GM18870 (cell line): ENCODE measurements at regions not wholly inside any gene's neighbourhood (a gene's known extent, or its start where the extent isn't known, plus 50 kb on each side); places are given as distances from the start of the nearest gene placed in this dataset.

ENCODE experiments used
- ATAC-seq: cut with Tn5 transposase; IDR thresholded peaks from one replicate; pipeline ENCODE4 v1.9.1; 2021; ENCODE audit warnings: moderate library complexity; ENCODE audit not compliant: unreplicated experiment

DNA sequence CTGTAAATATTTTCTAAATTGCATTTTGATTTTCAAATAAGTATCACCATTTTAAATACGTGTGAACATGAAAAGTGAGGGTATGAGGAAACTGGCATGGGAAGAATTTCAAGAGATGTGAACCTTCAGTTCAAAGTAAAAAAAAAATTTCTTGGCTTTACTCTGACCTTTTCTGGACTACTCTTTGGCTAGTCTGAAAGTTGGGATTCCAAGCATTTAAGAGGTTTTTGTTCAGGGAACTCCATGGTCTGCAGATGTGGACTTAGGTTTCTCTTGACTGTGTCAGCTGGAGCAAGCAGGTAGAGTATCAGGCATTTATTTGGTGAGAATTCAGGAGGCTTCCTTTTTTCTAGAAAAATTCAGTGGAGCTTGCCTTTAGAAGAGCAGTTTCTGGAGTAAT lies 311.6 kb downstream of the LRIG3 start:
- ATAC-seq: no peak

DNA sequence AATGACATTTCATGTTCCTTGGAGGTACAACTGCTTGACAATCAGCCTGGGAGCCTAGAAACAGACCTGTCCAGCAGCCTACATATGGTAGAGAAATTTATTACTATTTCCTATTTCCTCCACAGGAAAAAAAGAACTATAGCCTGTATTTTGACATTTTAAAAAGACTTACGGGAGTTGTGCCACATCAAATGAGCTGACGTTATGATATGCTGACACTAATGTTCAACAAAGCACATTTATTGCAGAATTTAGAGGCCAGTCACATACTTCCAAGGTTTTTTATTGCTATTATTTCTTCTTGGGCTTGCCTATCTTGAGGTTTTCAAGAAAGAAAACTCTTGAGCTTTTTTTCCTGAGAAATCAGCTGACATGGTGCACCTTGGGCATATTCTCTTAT lies 305.3 kb downstream of the LRIG3 start:
- no peak for ATAC-seq

- ATAC-seq: no peak
Measured at GRCh38 chr12:58615576-58615975, 304.7 kb downstream of the LRIG3 start.

GRCh38 chr12:58616618-58617017 lies 303.7 kb downstream of the LRIG3 start:
- no peak for ATAC-seq

GRCh38 chr12:58621126-58621525 lies 299.2 kb downstream of the LRIG3 start:
- no peak for ATAC-seq

GRCh38 chr12:58629376-58629775 lies 290.9 kb downstream of the LRIG3 start:
- no peak for ATAC-seq

- ATAC-seq: no peak
Measured at GRCh38 chr12:58633479-58633878, 286.8 kb downstream of the LRIG3 start.

DNA sequence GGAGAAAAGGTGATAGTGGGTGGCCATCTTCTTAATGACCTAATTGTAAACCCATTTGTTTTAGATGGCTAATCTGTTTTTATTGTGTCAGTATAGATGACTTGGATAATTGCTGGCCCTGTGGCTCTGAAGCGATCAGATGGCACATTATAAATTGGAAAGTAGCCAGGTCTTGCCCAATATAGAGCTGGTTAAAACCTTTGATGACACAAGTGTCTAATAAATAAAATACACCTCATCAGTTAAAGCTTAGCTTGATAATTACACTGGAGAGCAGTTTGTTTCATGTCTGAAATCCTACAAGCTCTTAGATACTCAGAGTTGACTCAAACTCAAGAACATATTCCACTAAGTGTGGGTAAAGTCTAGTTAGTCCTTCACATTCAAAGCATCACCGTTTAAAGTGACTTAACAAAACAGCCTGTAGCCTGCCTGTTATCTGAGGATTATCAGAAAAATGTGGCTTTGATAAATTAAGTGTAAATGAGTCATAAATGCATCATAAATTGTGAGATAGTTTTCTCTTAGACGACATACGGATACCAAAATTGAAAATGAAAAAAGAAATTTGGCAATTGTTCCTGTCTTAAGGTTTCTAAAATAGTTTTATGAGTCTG lies 280.9 kb downstream of the LRIG3 start:
- ATAC-seq: no peak

- ATAC-seq: no peak
Measured at GRCh38 chr12:58640314-58640713, 280.0 kb downstream of the LRIG3 start.

- no peak for ATAC-seq
Measured at GRCh38 chr12:58645946-58646345, 274.4 kb downstream of the LRIG3 start.

- ATAC-seq: no peak
Measured at GRCh38 chr12:58647495-58647894, 272.8 kb downstream of the LRIG3 start.

- ATAC-seq: no peak
Measured at GRCh38 chr12:58648176-58648575, 272.1 kb downstream of the LRIG3 start.

- ATAC-seq: no peak
Measured at GRCh38 chr12:58651850-58652249, 268.5 kb downstream of the LRIG3 start.

GRCh38 chr12:58654021-58654420 lies 266.3 kb downstream of the LRIG3 start:
- no peak for ATAC-seq

- ATAC-seq: no peak
Measured at GRCh38 chr12:58655375-58655774, 264.9 kb downstream of the LRIG3 start.

DNA sequence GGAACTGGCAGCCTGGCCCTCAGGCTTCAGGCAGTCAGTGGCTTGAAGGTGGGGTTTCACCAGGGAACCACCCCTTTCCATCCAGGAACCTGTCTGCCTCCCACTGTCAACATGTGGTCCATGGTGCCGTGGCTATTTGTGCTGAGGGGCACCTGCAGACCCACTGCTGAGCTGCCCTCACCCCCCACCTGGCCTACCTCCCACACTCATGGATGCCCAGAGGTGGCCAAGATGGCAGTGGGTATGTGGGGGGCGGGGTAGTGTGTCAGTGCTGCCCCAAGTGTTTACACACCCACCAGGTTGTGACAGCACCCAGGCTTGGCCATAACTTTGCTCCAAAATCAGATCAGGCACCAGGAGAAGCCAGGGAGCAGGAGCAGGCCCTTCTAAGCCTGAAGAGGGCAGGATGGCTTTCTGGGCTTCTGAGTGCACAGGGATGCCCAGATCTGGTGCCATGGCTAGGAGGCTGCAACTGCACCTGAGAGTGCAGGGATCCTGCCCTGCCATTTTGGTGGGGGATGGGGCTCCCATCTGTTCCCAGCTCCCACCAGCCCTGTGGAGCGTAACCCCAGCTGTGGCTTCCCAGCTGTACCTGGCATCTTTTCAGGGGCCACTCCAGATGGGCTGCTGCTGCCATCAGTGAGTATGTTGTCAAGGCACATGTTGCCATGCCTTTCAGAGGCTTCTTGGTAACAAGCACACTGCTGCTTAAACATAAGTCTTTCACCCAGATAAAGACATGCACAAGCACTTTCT lies 263.9 kb downstream of the LRIG3 start:
- ATAC-seq: no peak

DNA sequence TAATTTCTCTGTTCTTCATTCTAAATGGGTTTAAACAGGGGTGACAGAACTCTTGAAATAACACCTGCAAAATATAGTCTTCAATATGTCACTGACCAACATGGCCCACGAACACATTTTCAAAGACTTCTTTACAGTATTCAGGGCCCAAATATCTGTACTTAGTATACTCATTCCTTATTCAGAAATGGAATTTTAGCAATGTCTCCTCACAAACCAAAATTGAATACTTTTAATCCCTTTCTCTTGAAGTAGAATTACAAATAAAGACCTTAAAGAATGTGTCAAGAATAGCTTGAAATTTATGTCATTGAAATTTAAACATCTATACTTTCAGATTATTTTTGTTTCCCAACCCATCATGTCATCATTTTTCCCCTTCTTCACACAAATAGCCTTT lies 263.1 kb downstream of the LRIG3 start:
- ATAC-seq: no peak

DNA sequence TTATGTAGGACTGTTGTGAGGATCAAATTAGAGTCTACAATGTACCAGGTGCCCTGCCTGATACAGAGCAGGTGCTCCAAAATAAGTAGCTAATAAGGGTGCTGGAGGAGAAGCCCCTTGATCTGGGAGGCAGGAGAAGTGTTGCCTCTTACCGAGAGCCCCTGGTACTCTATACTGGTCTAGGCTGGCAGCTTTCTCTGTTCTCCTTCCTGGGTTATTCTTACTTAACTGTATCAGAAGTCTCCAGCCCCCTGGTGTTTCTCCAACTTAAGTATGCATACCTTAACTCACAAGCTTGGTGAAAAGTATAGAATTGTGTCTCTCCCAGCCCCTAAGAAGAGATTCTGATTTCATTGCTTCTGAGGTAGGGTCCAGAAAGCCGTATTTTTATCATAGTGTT lies 254.9 kb downstream of the LRIG3 start:
- ATAC-seq: no peak

DNA sequence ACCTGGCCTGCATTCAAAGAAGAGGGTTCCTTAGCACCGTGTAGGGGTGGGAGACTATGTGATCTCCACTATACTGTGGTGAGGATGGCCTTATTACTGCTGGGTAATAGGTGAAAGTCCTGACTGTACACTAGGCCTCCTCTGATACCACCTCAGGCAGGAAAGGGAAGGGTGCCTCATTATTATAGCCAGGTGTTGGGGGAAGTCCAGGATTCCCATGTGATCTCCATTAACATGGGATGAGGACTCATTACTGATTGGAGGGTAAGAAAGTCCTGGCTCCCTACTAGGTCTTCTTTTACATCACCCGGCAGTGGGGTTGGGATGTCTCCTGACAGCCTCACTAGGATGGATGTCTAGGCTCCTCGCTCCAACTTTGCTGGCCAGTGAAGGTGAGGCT lies 252.1 kb downstream of the LRIG3 start:
- no peak for ATAC-seq

DNA sequence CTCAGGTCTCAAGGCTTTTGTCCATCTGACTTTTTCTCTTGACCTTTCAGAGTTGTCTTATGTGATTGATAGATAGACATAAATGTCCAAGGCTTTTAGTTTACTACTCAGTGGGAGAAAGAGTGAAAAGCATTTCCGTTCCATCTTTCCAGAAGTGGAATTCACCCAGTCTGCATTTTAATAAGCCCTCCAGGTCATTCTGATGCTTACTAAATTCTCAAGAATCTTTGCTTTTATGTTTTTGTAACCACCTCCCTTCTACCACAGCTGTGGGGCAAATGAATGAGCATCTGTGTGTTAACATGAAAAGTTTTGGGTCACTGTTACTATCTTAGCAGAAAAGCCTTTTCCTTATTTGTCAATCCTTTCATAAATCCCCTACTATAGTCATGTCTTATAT lies 251.4 kb downstream of the LRIG3 start:
- ATAC-seq: no peak

GRCh38 chr12:58670623-58671022 lies 249.7 kb downstream of the LRIG3 start:
- no peak for ATAC-seq

DNA sequence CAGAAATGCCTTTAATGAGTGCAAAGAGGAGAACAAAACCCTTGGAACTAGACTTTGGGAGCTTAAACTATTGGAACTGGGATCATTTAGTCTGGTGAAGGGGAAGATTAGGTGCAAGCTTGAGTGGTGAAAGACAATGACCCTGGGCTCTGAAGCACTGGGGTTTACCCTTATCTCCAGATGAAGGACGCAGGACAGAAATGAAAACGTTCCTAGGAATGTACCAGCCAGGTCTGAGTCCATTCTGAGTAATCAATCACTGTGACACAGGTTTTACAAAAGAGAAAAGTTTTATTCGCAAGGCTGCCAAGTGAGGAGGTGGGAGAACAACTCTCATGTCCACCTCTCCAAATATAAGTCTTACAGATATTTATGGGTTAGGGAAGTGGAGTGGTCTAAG lies 249.1 kb downstream of the LRIG3 start:
- no peak for ATAC-seq

DNA sequence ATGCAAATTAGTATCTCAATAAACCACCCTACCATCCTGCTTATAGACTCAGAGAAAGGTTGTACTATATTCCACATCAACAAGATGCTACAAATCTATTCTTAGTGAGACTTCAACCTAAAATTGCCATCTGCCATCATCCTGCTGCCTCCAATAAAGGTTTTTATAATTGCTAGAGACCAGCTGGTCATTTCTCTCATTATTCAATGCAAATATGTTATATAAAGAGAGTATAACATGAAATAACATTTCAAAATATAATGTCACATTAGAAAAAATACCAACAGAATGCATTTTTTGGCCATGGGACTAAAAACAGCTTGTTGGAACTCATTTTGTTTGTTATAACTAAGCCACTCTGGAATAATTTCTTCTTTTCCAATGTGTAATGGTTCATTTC lies 247.3 kb downstream of the LRIG3 start:
- no peak for ATAC-seq
